Hematopoietic multipotent progenitor cell treated with erythropoietin and hydrocortisone succinate and interleukin-3 and kit ligand, for 4 days (in vitro differentiated cells): ENCODE measurements at regions not wholly inside any gene's neighbourhood (a gene's known extent, or its start where the extent isn't known, plus 50 kb on each side); places are given as distances from the start of the nearest gene placed in this dataset.
"Not testable (repeated sequence)": the region's sequence is repeated elsewhere in the genome, so short reads cannot be mapped to it uniquely, and the experiment has no call there.

ENCODE experiments used
- DNase-seq: peaks from one replicate; pipeline ENCODE4 v3.0.0-alpha.2; 2015

DNA sequence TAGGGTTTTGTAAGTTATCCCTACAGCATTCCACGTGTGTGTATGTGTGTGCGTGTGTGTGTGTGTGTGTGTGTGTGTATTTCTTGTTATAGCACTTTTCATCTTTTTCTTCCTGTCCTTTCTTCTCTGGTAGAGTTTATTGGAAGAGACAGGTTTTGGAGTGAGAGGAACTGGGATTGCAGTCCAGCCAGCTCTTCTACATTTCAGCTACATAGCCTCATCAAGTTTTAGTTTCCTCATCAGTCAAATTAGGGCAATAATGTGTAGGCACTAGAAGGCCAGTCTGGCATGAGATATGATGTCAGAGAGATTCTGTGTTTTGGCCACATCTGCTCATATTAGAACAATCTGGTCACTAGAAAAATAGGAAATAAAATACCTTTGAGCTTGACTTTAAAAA, 1283.5 kb upstream of the TENM4 start:
- DNase-seq: no peak

DNA sequence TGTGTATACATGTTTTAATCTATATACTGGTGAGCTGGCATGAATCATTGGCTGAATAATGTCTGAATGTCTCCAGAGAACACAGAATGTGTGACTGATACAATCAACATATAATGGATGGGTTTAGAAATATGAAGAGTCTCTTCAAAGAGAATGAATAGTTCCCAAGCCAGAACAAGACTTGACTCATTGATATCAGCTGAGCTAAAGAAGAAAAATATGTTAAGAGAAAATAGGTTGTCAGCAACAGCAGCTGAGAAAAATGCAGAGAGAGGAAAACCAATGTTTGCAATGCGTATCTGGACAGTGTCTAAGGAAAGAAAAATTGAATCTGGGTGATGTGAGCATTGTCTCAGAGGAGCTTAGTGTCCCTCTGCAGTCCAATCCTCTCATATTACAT, 1281.8 kb upstream of the TENM4 start:
- DNase-seq: no peak

DNA sequence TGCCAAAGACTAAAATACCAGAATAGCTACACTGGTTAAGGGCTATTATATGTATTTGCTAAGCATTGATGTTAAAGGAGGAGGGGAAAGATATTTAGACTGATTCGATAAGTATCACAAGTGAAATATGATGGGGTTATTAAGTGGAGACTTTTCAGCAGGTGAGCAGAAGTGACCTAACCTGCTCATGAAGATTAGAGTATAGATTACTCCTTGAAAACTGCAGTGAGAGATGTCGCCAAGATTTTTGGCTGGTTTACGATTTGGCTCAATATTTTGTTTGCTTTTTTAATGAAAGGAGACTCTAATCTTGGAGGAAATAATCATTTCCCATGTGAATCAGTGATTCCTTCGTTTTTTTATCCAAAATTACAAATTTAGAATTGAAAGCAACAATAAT, 1279.5 kb upstream of the TENM4 start:
- DNase-seq: no peak

DNA sequence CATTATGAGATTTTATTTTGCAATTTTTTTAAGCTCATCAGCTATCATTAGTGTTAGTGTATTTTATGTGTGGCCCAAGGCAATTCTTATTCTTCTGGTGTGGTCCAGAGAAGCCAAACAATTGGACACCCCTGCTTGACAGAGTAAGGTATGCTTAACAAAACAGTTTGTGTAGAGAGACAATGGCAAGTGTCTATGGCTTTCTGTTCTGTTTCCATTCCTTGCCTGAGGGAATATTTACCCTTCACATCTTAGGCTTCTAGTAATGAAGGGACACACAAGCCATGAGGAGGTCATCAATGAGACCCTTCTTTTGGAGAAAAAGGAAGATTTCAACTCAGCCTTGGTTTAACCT, 1278.4 kb upstream of the TENM4 start:
- no peak for DNase-seq

DNA sequence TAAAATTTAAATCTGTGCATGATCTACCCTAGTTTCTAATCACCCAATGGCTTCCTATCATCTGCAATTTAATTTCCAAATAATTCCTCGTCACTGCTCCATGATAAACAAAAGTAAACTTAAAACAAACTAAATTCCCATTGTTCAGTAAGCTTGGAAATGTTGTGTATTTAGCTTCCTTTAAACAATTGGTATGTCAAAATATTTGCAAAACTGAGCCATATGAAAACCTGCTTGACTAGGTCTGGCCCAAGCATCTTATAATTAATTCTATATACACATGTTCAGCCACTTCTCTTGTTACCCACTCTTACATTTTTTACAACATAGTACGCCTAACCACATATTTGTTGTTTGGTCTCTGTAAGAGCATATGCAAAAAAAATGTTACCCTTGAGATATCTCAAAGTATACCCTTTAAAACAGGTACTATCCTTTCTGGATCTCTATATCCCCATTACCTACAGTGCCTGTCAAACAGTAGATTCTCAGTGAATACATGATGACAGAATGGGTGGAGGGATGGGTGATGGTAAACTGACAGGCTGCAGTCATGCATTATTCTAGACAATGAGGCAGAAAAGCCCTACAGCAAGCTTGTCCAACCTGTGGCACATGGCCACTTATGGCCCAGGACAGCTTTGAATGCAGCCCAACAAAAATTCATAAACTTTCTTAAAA, 1277.9 kb upstream of the TENM4 start:
- no peak for DNase-seq

DNA sequence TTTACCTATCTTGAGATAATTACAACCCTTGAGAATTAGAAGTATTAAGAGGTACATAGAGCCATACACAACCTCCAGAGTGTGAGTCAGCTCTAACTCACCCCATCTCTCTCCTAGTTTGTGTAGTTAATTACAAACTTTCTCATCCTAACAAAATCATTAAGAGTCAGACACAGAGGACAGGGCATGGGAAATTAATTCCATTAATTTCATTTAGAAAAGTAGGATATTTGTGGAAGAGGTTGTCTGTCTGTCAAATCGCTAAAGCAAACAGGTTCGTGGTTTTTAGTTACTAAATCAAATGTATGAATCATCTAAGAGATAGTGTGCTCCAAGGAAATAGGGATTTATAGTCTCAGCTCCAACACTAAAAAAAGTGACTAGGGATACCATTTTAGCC, 1261.4 kb upstream of the TENM4 start:
- DNase-seq: no peak

DNA sequence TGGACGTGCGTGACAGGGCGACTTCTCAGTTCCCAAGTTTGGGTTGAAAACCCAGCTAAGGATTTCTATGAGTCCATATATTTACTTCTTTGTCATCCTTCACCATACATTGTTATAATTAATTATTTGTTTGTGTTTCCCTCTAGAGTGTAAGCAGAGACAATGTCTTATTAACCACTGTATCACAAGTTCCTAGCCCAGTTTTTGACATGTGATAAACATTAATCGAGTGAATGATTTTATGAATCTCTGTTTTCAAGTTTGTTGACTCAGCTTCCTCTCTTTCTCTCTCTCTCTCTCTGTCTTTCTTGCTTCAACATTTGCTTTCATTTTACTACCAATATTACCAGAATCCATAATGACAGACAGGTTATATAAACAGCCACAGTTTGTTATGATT, 1259.6 kb upstream of the TENM4 start:
- no peak for DNase-seq

DNA sequence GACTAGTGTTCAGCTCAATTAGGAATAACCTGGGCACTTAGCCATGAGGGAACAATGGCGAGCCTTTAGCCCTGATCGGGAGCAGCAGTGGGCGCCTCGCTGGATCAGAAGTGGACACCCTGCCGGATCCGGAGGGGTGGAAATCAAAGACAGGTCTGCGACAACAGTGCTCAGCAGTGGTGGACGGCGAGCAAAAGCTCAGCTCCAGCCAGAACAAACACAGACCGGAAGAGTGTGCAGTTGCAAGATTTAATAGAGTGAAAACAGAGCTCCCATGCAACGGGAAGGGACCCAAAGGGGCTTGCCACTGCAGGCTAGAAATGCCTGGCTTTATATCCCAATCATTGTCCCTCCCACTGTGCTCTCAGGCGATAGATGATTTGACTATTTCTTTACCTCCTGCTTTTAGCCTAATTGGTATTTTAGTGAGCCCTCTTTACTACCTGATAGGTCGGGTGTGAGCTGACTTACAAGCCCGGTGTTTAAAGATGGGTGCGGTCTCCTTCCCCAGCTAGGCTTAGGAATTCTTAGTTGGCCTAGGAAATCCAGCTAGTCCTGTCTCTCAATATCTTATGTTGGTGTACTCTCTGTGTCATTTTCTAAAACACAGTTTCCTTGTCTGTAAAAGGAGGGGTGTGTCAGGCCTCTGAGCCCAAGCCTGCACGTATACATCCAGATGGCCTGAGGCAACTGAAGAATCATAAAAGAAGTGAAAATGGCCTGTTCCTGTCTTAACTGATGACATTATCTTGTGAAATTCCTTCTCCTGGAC, 1258.8 kb upstream of the TENM4 start:
- DNase-seq: not testable (repeated sequence)

DNA sequence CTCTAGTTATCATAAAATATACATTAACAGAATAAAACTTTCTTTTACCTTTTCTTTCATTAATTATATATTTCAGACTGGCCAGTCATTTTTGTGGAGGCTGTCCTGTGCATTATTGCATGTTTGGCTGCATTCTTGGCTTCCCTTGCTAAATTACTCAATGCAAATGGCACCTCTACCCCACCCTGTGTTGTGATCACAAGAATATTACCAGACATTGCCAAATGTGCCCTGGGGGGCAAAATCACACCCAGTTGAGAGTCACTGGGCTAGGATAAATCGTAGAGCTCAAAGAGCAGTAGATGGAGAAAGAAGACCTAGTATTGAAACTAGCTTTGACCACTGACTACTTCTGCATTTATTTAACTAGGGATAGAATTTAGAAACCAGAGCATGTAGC, 1257.8 kb upstream of the TENM4 start:
- DNase-seq: no peak

DNA sequence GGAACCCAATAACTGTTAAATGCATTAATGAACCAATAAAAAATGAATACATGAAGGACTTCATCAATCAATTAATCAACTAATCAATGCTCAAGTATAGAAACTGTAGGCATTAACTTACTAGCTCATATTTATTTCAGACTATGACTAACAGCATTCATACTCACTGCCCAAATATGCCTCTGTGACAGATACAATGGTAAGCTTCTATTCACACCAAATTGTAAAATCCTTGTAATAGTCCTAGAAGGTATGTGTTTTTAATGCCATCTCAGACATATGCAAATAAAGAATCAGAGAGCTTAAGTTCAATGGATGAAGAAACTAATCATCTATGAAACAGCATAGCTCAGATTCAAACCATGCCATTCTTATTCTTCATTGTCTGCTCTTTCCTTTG, 1253.6 kb upstream of the TENM4 start:
- no peak for DNase-seq

DNA sequence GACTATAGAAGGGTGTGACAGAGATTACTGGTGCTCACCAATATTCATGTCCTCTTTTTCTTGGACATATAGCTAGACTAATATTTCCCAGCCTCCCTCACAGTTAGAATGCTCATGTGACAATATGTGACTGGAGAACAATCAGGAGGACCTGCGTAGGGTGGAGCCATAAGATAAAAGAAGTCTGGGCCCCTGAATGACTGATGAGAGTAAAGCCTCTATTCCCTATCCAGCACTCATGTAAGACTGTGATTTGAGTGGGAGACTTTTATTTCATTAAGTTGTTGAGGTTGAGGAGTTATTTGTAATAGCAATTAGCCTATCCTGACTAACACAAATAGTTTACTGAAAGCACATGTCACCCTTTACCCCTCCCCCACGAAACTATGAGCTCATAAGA, 1247.1 kb upstream of the TENM4 start:
- DNase-seq: no peak

DNA sequence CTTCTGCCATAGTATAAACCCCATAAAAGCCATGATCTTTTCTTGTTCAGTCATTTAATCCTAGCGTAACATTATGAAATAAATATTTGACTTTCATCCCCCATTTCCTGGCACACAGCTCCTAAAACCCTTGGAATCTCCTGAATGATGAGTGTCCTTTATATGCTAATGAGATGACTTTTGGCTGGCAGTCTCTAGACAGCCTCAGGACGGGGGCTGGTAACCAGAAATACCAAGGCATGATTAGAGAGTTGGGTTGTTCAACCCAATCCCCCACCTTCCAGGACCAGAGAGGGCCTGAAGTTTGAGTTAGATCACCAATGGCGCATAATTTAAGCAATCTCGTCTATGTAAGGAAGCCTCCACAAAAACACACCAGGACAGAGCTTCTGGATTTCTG, 1246.1 kb upstream of the TENM4 start:
- DNase-seq: no peak

DNA sequence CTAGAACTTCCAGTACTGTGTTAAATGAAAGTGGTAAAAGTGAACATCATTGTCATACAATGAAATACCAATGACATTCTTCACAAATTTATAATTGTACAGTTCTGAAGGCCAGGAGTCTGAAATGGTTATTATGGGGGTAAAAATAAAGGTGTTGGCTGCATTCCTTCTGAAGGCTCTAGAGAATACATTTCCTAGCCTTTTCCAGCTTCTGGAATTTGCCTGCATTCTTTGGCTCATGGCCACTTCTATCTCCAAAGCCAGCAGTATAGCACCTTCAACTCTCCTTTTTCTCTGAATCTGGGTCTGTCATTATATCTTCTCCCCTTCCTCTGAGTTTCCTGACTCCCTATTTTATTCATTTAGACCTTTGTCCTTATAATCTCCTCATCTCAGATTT, 1232.7 kb upstream of the TENM4 start:
- no peak for DNase-seq

DNA sequence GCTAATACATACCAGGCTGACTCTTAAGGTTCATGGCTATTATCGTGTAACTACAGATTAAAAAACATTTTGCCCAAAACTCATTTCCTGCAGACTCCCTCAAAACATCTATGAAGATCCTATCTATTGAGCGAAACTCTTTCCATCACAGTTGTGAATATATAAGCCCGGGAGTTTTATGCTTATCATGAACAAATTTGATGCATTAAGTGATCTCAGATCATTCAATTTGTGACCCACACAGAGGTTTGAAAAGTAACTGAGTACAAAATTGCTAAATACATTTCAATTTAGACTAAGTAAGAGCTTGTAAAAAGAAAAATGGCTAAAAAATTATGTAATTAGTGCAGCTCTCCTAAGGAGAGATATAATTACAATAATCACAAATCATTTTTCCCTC, 1228.8 kb upstream of the TENM4 start:
- no peak for DNase-seq

DNA sequence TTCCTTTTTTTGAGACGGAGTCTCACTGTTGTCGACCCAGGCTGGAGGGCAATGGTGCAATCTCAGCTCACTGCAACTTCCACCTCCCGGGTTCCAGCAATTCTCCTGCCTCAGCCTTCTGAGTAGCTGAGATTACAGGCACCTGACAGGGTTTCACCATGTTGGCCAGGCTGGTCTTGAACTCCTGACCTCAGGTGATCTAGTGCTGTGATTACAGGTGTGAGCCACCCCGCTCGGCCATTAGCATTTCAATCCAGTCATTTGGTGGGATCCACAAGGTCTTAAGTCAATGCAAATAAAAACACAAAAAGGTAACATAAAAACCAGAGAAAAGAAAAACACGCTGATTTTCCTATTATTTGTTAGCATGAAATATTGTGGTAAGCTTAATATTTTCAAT, 1227.2 kb upstream of the TENM4 start:
- DNase-seq: no peak

DNA sequence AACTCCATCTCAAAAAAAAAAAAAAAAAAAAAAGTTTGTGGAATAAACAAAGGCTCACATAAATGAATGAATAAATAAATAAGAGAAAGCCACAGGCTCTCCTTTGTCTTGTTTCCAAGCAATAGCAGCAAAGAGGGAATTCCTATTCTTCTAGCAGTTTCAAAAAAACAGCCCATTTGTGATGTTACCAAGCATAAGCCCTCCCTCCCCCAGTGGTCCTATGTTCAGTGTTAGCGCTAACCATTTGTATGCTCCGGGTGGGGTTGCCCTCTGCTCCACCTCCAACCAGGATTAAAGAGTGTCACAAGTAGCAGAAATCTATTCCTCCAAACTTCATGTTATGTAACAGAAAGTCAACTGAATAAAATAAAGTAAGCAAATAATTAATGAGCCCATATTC, 1215.0 kb upstream of the TENM4 start:
- DNase-seq: no peak

DNA sequence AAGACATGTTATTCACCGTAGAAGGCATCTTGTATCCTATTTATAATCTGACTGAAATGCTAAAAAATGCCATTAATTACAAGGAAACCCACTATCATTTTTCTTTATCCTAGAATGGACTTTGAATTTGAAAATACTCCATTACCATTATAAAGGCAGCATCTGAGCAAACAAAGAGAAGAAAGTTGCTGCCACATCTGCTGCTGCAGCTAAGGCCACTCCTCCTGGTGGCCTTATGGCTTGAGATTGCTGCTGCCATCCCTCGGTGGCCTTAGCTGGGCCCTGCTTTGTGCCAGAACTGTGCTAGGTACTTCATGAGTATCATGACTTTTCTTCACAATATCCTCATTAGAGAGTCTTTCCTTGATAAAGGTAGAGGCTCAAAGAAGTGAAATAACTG, 1210.1 kb upstream of the TENM4 start:
- no peak for DNase-seq

DNA sequence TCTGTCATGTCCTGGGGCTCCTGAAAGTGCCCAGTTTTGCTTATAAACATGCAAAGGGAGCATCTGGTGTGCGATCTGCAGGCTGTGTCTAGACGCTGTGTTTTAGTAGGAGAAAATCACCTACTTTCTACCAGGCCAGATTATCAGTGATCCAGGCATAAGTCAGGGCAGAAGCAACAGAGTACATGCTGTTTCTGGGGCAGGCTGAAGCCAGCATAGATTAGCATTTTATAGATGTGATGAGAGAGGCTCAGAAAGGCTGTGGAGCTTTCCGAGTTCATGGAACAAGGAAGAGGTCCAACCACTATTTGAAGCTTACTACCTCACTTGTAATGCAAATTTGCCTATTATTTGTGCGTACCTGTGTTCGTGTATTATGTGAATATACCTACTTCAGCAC, 1208.4 kb upstream of the TENM4 start:
- no peak for DNase-seq

DNA sequence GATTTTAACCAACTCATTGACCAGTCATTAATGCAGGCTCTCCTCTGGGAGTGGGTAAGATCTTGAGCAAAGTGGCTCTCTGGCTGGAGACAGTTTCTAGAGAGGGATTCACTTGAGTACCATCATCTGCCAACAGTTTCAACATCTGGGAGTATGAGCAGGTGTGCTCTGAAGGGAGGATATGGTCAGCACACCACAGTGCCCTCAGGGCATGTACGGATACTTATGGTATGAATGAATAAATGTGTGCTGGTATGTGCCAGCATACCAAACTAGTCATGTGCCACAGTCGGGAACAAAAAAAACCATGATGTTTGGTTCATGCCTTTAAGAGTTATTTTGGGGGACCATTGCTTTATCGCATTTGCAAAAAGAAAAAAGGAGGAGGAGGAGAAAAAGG, 1197.5 kb upstream of the TENM4 start:
- no peak for DNase-seq

DNA sequence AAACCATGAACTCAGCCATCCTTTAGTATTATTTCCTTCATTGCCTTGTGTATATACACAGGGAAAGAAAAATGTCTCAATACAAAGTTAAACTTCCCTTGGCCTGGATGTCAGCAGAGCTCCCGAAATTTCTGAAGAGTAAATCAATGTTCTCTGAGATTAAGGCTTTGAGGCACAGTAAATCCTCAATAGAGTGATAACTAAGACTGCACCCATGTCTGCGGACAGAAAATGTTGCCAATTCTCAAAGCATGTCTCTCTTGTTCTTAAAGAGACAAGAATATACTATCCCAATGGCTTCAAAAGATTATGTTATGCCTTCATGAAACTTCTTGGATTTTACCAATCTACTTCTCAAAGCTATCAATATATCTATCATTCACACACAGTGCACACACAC, 1196.7 kb upstream of the TENM4 start:
- no peak for DNase-seq

DNA sequence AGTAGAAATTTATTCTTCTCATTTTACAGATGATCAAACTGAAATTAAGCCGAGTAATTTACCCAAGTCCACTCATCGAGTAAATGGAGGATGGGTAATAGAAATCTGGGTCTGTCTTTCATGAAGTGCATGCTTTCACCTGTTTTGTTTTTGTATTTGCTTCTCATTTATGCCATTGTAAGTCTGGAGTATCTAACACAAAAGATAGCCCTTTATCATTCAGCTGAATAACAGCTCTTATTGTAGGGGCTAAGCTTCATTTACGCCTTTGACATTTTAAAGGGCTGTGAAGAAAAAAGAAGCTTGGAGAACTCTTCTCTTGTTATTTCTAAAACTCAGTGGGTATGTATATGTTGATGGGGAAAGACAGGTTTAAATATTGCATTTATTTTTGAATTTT, 1196.2 kb upstream of the TENM4 start:
- no peak for DNase-seq

DNA sequence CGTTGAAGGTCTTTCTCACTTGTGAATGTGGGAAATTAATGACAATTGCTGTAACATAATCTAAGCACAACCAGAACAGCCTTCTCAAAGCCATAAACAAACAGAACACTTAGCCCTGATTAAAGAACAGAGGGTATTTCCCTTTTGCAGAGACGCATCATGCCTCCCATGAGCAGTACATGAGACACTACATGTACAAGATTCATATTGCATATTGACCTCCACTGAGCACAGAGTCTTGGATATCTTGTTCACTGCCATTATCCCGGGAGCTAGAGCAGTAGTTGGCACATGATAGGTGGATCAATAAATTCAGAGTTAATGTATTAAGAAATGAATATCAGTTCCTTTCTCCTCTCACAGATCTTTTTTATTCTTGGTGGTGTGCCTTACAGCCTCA, 1194.3 kb upstream of the TENM4 start:
- no peak for DNase-seq

DNA sequence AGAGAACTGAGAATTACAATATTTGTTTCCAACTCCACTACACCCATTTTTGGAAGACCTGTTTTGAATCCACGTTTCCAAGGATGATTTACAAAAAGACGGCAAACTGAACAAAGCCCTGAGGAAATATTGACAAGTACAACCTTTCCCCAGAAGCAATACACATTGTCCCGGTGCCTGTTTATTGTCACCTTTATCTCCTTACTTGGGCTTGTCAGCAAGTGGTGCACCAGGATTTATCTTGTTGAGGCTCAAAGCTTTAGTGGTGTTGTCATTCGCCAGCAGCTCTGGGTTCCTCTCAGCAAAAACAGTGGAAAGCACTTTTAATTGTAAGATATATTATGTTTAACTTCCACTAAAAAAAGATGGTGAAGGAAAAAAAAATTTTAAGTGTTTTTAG, 1191.9 kb upstream of the TENM4 start:
- no peak for DNase-seq

DNA sequence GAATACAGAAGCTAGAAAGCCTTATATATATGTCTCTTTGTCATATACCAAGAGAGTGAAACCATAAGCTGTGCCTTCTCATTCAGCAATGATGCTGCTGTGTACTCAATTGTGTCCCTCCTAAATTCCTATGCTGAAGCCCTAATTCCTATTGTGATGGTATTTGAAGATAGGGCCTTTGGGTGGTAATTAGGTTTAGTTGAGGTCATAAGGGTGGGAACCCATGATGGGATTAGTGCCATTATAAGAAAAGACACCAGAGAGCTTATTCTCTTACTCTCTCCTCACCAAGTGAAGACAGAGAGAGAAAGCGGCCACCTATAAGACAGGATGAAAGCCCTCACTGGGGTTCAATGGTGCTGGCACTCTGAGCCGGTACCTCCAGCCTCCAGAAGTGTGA, 1191.3 kb upstream of the TENM4 start:
- no peak for DNase-seq

DNA sequence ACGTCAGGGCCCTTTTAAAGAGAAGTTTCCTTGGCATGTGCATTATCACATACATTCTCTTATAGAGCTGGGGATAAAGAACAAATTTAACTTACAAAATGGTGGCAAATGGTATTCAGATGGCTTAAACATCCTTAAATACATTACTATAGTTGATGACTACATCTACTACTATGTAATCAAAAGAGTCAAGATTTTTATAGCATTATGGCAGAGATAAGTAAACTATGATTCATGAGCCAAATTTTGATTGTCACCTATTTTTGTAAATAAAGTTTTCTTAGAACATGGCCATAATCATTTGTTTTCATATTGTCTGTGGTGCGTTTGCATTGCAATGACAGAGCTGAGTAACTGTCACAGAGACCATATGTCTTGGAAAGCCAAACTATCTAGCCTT, 1188.6 kb upstream of the TENM4 start:
- DNase-seq: no peak
